Pons (tissue), 1 donor: ENCODE measurements at regions not wholly inside any gene's neighbourhood (a gene's known extent, or its start where the extent isn't known, plus 50 kb on each side); places are given as distances from the start of the nearest gene placed in this dataset.

Experiments
- DNase-seq: peaks from one replicate; pipeline ENCODE4 v3.0.0-alpha.2; 2016; ENCODE audit warnings: low spot score

DNA sequence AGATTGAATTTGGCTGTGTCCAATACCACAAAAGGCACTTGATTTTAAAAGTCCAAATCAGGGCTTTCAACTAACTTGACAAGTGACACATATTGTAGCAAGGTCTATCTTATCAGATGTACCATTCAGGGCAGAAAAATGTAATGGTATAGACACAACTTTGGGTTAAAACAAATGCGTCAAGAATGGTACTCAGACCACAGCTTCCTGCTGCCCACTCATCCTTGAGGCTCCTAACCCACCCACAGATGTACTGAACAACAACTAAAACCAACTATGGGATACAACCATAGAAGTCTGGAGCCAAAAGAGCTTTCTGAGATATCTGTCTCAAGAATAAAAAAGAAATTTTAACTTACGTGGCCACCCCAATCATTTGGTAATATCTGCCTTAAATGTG is 105.2 kb downstream of the RBM43 start:
- no peak for DNase-seq

DNA sequence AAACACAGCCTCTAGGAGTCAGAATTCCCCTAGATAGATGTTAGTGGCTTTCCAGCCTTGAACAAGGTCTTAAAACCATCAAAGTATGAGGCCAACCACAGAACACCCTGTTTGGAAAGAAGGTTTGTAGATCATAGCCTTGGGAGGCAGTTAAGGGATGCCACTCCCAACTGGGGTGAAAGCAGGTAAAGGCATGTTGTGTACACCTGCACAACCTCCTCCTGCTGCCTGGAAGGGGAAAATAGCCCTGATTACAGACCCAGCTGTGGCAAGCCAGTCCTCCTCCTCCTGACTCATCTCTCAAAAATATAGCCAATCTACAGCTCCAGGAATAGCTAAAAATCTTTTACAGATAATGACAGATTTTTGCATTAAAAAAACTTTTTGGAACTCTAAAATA is 108.1 kb downstream of the RBM43 start:
- no peak for DNase-seq

DNA sequence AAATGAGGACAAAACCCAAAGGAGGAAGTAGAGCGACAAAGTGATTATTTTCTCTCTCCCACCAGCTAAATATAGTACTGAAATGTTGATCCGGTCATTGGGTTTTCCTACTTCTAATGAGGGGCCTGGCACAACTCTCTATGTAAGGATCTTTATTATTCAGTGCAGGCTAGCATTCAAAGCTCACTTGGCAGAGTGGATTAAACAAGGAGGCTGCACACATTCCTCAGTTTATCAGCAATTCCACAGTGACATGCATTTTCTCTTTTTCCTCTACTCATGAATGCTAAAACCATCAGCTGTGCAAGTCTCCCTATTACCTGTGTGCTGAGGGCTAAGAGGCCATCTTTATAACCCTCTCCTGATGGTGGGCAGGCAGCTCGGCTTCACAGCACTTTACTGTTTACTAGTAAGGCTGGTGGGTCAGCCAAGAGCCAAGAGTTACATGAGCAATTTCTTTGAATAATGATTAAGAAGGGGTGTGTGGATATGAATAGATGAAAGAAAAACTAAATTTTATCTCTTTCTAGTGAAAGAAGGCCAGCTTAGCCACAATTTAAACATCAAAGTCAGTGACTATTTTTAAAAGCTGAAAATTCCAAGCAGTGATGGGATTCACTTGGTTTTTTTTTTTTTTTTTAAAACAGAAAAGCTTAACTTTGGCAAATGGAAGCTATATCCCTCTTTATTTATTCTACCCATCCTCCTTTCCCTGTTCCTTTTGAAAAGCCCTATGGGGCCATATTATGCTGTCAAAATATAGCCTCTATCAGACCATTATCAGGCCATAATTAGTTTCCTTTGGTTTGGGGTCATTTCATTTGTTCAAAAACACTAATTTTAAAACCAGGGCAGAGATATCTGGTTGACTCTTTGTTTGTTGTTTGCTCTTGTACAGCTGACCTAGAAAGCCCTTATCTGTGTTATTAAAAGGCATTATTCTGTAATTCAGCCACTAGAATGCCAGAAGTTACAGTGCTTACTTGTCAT is 111.0 kb downstream of the RBM43 start:
- DNase-seq, result no peak

DNA sequence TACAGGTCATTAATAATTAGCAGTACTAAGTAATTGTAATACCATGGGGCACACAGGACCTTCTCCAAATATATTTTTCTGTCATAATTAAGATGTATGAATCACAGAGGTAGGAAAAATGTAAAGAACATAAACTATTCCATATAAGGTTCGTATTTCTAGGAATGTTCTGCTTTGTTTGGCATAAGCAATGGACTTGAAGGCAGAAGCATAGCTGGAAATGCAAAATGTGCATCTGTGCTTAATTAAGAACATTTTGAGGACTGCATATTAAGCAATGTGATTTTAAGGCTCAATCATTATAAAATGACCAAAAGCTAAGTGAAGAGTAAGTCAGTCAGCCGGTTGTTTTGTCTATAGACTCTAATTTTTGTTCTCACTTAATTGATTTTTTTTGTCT is 123.2 kb downstream of the RBM43 start:
- DNase-seq, result no peak

DNA sequence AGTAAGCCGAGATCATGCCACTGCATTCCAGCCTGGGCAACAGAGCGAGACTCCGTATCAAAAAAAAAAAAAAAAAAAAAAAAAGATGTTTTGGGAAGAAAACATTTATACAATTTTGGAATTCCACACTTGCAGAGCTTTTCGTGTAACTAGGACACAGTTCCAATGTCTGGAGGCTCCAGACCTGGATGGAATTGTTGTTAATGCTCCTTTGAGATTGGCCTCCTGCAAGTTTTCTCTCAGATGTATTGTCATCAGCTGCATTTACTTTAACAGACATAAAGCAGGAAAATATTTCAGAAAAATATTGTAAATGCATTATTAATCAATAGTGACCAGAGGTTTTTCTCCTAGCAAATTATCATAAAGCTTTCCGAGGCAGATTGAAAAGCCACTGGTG is 124.1 kb downstream of the RBM43 start:
- DNase-seq, result no peak

DNA sequence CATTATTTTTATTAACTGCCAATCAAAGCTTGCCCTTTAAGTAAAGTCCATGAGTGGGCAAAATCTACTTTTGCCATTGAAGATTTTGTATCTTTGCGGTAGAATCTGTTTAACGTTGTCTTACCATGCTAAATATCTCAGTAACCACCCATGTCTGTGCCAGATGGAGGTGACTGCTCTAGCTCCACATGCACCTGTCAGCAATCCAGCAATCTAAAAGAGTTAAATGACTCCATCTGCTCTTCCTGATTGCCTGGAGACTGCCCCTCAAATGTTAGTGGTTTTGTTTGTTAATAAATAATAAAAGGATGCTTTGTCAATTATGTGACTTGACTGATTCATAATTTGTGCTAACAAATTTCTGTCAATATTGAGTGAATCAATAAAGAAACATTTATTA is 141.7 kb downstream of the RBM43 start:
- DNase-seq, result no peak

DNA sequence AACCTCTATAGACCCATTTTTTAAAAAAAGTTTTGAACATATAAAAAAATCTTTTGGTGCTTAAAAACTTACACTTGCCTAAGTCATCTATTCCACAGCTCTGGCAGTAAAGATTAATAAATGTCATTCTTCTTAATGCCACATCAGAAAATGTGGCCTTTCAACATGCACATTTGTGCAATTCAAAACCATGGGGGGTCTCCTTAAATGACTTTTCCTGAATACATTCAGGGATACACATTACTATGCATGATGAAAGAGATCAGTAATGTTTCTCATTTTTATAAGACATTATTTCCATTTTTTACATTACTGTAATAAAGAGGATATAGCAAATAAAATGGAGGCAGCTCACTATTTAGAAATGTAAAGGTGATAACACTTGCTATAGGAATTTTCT is 142.3 kb downstream of the RBM43 start:
- no peak for DNase-seq

DNA sequence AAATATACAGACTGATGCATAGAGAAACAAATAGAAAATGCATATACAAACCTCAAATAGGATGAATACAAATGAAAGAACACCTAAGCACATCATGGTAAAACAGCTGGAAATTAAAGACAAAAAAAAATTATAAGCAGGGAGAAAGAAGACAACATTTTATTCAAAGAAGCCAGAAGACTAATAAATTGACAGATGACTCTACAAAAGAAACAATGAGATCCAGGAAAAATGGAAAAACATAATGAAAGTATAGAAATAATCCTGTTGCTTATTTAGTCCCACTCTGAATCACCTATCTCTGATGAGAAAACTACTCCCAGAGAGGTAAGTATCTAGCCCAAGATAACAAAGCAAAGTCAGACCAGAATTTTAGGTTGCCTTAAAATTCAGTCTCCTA is 143.4 kb downstream of the RBM43 start:
- no peak for DNase-seq

DNA sequence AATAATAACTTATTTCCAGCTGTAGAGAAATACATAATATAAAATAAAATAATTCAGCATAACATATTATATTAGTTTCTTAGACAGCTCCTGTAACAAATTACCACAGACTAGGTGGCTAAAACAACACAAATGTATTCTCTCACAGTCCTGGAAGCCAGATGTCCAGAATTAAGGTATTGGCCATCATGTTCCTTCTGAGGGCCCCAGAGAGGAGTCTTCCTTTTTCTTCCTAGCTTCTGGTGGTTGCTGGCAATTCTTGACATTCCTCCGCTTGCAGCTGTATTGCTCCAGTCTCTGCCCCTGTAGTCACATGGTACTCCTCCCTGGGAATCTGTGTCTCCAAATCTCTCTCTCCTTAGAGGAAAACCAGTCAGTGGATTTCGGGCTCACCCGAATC is 146.8 kb downstream of the RBM43 start:
- DNase-seq, result no peak

DNA sequence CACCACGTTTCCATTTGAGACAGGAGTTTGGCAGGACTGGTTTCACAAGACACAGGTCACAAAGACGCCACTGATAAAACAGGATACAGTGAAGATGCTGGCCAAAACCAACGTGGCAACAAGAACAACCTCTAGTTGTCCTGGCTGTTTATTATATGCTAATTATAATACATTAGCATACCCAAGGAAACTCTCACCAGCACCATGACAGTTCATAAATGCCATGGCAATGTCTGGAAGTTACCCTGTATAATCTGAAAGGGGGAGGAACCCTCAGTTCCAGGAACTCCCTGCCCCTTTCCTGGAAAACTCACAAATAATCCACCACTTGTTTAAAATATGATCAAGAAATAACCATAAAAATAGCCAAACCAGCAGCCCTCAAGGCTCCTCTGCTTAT is 148.3 kb downstream of the RBM43 start:
- no peak for DNase-seq

DNA sequence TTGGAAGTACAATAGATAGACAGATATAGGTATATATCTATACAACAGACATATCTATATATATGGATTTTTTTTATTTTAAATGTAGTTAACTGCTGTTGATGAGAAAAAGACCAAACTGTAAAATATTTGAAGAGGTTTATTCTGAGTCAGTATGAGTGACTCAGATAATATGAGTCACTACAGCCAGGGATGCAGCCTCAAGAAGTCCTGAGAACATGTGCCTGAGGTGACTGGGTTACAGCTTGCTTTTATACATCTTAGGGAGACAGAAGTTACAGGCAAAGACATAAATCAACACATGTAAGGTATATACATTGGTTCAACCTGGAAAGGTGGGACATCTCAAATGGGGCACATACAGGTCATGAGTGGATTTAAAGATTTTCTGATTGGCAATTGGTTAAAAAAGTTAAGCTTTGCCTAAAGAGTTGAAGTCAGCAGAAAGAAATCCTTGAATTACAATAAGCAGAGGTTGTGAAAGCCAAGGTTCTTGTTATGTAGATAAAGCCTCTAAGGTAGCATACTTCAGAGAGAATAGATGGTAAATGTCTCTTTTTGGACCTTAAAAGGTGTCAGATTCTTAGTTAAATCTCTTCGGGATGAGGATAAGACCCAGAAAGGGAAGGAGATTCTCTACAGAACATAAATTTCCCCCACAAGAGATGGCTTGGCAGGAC is 149.9 kb downstream of the RBM43 start:
- DNase-seq, result no peak

DNA sequence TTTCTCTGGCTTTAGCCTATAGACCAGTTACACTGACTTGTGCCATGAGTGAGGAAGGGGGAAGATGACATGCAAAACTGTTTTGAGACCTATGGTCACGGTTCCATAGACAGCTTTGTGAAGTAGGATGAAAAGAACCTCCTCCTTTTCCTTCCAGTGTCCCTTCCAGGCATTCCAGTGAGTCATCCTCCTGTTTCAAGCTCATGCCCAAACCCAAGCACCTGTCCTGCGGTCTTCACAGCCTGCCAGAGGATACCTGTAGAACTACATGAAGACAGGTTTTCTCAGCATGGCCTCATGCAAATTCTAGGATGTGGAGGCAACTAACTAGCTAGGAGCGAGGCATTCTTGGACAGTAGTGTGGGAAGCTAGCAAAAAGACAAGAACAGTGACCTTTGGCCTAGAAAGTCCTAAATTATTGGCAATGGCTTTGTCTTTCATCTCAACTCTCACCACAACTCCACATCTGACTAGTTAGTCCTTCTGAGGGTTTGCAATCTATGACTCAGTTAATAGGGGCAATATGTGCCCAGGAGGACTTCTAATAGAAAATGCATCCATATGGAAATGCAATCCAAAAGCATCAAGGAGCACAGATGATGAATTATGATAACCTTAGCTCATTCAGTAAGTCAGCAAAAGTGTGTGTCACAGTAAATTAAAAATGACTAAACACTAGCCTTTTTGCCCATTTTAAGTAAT is 154.7 kb downstream of the RBM43 start:
- DNase-seq, result no peak

DNA sequence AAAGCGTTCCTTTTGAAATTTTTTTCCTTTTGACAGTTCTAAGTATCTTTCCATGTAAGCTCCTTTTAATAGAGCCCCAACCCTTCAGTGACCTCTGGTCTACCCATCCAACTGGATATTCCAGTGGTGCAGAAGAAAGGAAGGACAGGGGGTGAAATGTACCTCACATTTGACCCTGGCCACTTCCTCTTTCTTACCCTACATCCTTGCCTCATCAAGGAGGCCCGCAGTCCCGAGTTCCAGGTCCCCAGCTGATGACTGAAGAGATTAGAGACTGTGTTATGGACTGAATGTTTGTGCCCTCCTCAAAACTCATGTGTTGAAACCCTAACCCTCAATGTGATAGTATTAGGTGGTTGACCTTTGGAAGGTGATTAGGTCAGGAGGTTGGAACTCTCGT is 158.1 kb downstream of the RBM43 start:
- DNase-seq, result no peak

DNA sequence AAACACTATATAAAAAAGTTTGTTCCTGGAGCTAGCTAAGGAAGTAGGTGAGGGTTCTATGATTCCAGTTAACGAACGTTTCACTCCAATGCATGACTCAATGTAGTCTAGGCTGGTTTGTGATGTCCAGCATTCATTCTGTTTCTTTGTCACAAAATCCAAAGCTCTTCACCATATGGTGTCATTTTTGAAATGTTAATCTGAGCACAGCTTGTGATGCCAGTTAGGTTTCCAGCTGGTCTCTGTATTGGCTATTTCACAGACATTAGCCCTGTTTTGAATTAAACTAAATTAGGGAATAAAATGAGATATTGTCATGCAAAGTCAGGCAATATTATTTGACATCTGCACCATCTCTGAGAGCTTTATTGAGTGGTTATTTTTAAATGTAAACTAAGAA is 159.4 kb downstream of the RBM43 start:
- DNase-seq, result no peak

DNA sequence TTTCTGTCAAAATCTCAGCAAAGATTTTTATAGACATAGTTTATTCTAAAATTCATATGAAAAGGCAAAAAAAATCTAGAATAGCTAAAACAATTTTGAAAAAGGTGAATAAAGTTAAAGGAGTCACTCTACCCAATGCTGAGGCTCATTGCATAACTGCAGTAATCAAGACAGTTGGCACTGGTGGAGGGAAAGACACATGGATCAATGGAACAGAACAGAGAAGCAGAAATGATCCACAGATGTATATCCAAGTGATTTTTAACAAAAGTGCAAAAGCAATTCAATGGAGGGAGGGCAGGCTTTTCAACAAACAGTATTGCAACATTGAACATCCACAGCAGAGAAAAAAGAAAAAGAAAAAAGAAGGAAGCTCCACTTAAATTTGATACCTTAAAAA is 162.8 kb downstream of the RBM43 start:
- no peak for DNase-seq

DNA sequence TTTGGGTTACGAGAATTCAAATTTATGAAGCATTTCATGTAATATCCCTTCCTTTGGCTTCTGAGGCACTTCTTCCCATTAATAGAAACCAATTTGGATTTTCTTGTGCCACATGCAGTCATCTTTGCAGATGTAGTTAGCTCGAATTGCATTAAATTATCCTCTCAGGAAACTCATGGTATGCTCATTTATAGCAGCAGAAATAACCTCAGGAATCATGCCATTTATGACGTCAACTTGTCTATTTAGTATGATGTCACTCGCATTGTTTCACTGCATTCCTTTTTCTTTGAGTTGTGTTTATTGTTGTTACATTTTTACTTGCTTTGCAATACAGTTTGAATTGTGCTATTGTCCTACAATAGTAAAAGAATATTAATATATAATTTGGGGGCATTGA is 163.8 kb downstream of the RBM43 start:
- no peak for DNase-seq

DNA sequence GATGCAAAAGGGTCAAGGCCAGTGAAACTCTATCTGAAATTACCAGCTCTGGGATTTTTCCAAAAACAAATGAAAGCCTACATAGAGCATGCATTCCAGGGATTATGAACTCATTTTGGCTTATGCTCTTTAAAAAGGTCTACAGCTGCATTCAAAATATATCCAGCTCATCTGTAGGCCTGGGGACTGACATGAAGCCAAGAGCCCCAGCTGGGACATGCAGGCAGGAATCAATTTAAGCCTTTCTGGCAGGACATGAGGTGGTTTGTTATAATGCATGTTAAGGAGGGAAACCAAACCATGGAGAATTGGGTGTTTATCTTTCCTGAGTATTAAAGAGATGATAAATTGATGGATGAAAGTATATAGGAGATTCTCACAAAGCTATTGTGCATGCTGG is 164.5 kb downstream of the RBM43 start:
- no peak for DNase-seq

DNA sequence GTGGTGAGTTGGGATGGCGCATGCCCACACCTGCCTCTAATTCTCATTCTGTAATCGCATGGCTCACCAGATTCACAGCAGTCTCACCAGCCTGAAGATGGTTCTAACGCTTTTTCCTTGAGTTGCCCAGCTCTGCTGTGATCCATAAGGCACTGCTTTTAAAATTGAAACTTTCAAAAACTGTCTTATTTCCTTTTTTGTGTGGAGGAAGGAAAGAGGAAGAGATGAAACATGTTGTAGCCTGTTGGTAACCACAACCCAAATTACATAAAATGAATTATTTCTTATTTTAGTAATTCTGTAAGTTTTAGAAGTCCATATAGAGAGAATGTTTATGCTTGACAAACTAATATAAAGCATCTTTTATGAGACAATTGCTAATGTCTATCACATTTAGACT is 165.4 kb downstream of the RBM43 start:
- no peak for DNase-seq

DNA sequence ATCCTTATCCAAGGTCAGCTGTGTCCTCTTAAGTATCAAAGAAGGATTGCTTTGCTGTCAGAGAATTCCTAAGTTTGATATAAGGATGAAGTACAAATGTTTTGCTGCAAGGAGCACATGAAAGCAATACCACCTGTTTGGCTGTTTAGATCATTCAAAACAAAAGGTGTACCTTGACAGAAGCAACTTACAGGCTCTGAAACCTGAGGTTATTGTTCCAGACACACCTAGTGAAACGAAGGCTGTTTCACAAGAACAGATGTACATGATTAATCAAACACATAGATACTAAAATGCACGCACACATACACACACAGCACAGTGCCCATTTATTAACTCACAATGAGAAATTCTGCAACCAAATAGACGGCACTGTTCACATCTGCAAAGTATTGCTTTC is 166.2 kb downstream of the RBM43 start:
- no peak for DNase-seq

DNA sequence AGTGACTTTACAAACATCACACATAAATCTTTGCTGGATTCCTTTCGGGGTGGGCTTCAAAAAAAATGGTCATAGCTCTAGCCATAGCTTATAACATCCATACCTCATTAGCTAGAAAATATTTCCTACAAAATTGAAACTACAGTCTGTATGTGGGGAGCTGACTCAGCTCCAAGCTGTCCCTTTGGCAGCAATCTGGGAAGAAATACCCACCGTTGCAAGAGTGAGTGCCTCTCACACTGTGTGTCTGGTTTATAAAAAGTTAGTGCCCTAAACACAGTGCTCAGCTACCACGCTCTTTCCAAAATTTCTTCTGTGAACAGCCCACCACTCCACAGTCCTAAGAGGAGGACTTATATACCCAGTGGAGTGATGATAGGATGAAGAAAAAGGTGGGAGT is 170.1 kb downstream of the RBM43 start:
- no peak for DNase-seq

DNA sequence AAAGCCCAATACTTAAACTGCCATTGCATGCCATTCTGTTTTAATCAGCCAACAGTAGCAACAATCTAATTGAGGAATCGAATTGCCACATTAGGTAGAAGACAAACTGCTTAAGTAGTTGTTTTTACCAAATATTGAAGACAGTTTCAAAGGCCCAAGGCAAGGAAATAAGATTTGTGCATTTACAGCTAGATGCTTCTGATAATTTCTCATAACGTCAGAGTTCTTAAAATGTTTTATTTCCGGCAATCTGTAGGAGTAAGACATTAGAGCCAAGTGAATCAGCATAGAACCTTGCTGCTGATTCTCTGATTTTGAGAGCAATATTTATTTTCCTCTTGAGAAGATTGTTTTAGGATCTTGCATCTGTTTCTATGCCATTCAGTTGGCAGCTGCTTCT is 174.3 kb downstream of the RBM43 start:
- DNase-seq, result no peak

DNA sequence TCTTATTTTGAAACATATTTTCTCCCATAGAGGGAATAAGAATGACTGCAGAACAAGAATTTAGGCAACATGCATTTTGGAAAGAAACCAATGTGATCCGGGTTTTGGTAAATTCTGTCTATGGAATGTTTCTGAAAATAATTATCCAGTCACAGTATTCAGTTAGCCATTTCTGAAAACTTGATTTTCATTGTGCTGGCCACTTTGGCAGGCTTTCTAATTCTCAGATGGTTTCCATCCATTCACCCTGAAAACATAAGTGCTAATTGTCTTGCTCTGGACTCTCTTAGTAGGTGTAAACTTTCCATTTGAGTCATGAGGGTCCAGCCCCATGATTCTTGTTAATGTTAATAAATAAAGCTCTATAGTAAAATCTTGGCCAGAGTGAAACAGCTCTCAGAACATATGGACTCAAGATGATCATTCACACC is 176.5 kb downstream of the RBM43 start:
- no peak for DNase-seq
